OCI-LY3 (cell line): ENCODE measurements at regions not wholly inside any gene's neighbourhood (a gene's known extent, or its start where the extent isn't known, plus 50 kb on each side); places are given as distances from the start of the nearest gene placed in this dataset.

Source experiments
- H2AFZ ChIP-seq: fragments of 200-600, 300-600 bp; shearing (Covaris generic); 2 replicates; pipeline ENCODE4 v1.6.0; 2014; ENCODE audit warnings: antibody characterized with exemption, low read depth, low read length
- H3K27ac ChIP-seq: fragments of 200-600, 300-600 bp; sonication (generic); 2 replicates; pipeline ENCODE4 v1.5.1; 2014; ENCODE audit warnings: mild to moderate bottlenecking, low read length, moderate library complexity, mixed read lengths
- H3K27me3 ChIP-seq: fragments of 200-600, 300-600 bp; sonication (generic); 2 replicates; pipeline ENCODE4 v1.6.1; 2014; ENCODE audit warnings: low read depth, low read length, mixed read lengths
- H3K36me3 ChIP-seq: fragments of 200-600, 300-600 bp; sonication (generic); replicated peaks from 2 replicates; pipeline ENCODE3; 2014; ENCODE audit warnings: low read depth, low read length, mixed read lengths
- H3K4me1 ChIP-seq: fragments of 300-600, 200-600 bp; sonication (generic); 2 replicates; pipeline ENCODE4 v1.6.1; 2014; ENCODE audit warnings: low read length, mixed read lengths
- H3K4me2 ChIP-seq: fragments of 200-600, 300-600 bp; sonication (generic); 2 replicates; pipeline ENCODE4 v1.6.1; 2014; ENCODE audit warnings: low read length, mixed read lengths
- H3K4me3 ChIP-seq: fragments of 300-600, 200-600 bp; sonication (generic); 2 replicates; pipeline ENCODE4 v1.5.1; 2014; ENCODE audit warnings: antibody characterized with exemption, mild to moderate bottlenecking, low read length, moderate library complexity
- H3K79me2 ChIP-seq: fragments of 300-600, 200-600 bp; shearing (Covaris generic); 2 replicates; pipeline ENCODE4 v1.6.1; 2014; ENCODE audit warnings: mild to moderate bottlenecking, low read length, mixed read lengths
- H3K9ac ChIP-seq: fragments of 300-600, 200-600 bp; shearing (Covaris generic); 2 replicates; pipeline ENCODE4 v1.6.0; 2014; ENCODE audit warnings: mild to moderate bottlenecking, low read length, moderate library complexity
- H3K9me3 ChIP-seq: fragments of 200-600, 300-600 bp; shearing (Covaris generic); 2 replicates; pipeline ENCODE4 v1.6.1; 2014; ENCODE audit warnings: low read length, mixed read lengths; ENCODE audit not compliant: insufficient read depth
- H4K20me1 ChIP-seq: fragments of 200-600, 300-600 bp; sonication (generic); 2 replicates; pipeline ENCODE4 v1.6.1; 2016; ENCODE audit warnings: low read length, mixed read lengths; ENCODE audit not compliant: insufficient read depth
- EZH2phosphoT487 ChIP-seq: fragments of 200-600 bp; shearing (Covaris generic); IDR thresholded peaks from 2 replicates; pipeline ENCODE4 v1.6.1; 2018; ENCODE audit warnings: antibody characterized with exemption, mixed run types, low read depth
- TF ChIP-seq, protein P1 (sequence below): fragments of 200-600, 300-600 bp; sonication (generic); IDR thresholded peaks from 2 replicates; pipeline ENCODE4 v1.5.1; 2014; ENCODE audit warnings: antibody characterized with exemption, low read length, low read depth

DNA sequence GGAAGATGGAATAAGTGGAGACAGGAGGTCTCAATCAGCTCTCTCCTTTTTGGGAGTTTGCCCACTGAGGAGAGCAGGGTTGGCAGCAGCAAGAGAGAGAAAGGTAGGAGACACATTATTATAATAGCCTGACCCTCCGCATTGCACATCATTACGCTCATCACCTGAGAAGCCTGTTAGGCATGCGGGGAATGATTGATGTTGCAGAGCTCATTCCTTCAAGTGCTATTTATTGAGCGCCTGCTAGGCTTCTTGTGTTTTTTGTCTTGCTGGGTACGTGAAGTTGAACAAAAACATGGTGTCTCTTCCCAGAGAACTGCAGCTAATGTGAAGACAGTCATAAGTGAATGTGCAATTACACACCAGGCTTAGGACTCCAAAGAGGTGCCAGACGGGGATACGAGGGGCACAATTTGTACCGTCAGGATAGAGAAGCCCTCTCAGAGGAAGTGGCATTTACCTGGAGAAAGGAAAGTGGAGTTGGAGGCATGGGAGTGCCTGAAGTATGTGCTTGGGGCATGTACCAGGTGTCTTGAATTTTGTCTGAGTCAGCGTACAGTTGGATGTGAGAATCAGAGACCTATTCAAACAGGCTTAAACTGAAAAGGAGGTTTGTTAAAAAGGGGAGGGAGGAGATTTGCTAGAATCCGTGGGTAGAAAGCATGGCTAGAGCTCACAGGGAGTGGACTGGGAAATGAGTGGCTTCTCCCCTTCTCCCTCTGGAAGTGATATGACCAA, 90.2 kb upstream of the SOD3 start:
- Histone ChIP-seq H2AFZ (no peak overlapping the region), H3K9me3 (no peaks in the 10 kb centered on the region), H3K4me3 (no peak overlapping the region), H3K27me3 (no peaks in the 10 kb centered on the region), H3K36me3 (no peaks in the 10 kb centered on the region), H3K4me2 (no peak overlapping the region), H3K4me1 (no peaks in the 10 kb centered on the region), H3K79me2 (no peaks in the 10 kb centered on the region), H4K20me1 (no peaks in the 10 kb centered on the region), H3K27ac (no peak overlapping the region), H3K9ac (no peak overlapping the region)
- TF ChIP-seq, protein P1, sequence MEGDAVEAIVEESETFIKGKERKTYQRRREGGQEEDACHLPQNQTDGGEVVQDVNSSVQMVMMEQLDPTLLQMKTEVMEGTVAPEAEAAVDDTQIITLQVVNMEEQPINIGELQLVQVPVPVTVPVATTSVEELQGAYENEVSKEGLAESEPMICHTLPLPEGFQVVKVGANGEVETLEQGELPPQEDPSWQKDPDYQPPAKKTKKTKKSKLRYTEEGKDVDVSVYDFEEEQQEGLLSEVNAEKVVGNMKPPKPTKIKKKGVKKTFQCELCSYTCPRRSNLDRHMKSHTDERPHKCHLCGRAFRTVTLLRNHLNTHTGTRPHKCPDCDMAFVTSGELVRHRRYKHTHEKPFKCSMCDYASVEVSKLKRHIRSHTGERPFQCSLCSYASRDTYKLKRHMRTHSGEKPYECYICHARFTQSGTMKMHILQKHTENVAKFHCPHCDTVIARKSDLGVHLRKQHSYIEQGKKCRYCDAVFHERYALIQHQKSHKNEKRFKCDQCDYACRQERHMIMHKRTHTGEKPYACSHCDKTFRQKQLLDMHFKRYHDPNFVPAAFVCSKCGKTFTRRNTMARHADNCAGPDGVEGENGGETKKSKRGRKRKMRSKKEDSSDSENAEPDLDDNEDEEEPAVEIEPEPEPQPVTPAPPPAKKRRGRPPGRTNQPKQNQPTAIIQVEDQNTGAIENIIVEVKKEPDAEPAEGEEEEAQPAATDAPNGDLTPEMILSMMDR: no peak
- TF ChIP-seq EZH2phosphoT487: no peak

DNA sequence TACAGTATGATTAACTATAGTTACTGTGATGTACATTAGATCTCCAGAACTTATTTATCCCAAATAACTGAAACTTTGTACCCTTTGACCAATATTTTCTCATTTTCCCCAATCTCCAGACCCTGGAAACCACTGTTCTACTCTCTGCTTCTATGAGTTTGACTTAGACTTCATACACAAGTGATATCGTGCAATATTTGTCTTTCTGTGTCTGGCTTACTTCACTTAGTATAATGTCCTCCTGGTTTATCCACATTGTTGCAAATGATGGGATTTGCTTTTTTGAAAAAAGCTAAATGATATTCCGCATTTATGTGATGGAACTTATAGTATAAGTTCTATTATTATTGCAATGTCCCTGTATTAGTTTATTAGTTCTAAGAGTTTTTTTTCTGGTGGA, 81.8 kb upstream of the SOD3 start:
- no peak overlapping the region for H2AFZ ChIP-seq
- no peaks in the 10 kb centered on the region for H3K79me2 ChIP-seq
- no peaks in the 10 kb centered on the region for H4K20me1 ChIP-seq
- TF ChIP-seq, protein P1: no peak
- TF ChIP-seq EZH2phosphoT487: no peak
- no peaks in the 10 kb centered on the region for H3K36me3 ChIP-seq
- no peak overlapping the region for H3K4me3 ChIP-seq
- no peak overlapping the region for H3K4me2 ChIP-seq
- H3K9ac ChIP-seq: no peak overlapping the region
- H3K27ac ChIP-seq: no peak overlapping the region
- H3K27me3 ChIP-seq: no peaks in the 10 kb centered on the region
- peaks cover 6% of the 10 kb centered on the region; the same call in 1 of the 2 replicates for H3K9me3 ChIP-seq
- H3K4me1 ChIP-seq: no peaks in the 10 kb centered on the region

DNA sequence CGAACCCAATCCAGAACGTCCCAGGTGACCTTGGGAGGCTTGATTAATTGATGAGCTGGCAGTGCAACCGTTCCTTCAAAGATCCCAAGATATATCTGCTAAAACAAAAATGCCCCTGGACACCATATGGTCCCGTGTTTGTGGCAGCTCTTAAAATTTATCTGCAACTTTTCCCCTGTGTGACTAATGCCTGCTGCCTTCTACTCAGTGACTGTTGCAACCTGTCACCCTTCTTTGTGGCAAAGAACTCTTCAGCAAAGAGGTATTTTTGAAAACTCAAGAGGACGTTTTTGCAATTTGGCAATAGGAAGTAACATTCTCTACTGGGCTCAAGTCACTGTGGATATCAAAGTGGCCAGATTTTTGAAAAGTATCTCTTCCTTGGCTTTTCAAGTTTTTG, 75.8 kb upstream of the SOD3 start:
- no peaks in the 10 kb centered on the region for H3K4me1 ChIP-seq
- no peaks in the 10 kb centered on the region for H4K20me1 ChIP-seq
- no peaks in the 10 kb centered on the region for H3K79me2 ChIP-seq
- TF ChIP-seq EZH2phosphoT487: no peak
- TF ChIP-seq, protein P1: no peak
- H3K4me2 ChIP-seq: no peak overlapping the region
- H3K9me3 ChIP-seq: peaks cover 6% of the 10 kb centered on the region; the same call in 1 of the 2 replicates
- H3K9ac ChIP-seq: no peak overlapping the region
- H2AFZ ChIP-seq: no peak overlapping the region
- H3K27ac ChIP-seq: no peak overlapping the region
- no peaks in the 10 kb centered on the region for H3K36me3 ChIP-seq
- H3K27me3 ChIP-seq: no peaks in the 10 kb centered on the region
- no peak overlapping the region for H3K4me3 ChIP-seq

DNA sequence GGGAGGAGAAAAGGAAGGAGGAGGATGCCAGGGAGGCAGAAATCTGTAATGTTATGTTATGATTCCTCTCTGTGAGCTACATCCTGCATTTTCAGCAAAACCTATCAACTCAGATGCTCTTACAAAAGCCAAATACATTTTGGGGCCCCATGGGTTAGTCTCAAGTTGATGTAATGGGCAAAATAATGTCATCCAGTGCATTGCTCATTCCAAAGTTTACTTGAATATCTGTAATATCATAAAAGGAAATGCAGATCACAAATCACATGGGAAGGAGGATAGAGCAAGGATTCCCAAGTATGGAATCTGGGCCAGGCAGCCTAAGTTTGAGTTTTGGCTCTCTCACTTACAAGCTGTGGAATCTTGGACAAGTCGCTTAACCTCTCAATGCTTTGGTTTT, 74.9 kb upstream of the SOD3 start:
- TF ChIP-seq, protein P1: no peak
- TF ChIP-seq EZH2phosphoT487: no peak
- H4K20me1 ChIP-seq: no peaks in the 10 kb centered on the region
- no peak overlapping the region for H3K4me2 ChIP-seq
- H3K27ac ChIP-seq: no peak overlapping the region
- no peak overlapping the region for H3K4me3 ChIP-seq
- H3K36me3 ChIP-seq: no peaks in the 10 kb centered on the region
- no peak overlapping the region for H2AFZ ChIP-seq
- no peaks in the 10 kb centered on the region for H3K27me3 ChIP-seq
- peaks cover 1% of the 10 kb centered on the region; the same call in 1 of the 2 replicates for H3K9me3 ChIP-seq
- no peak overlapping the region for H3K9ac ChIP-seq
- no peaks in the 10 kb centered on the region for H3K4me1 ChIP-seq
- no peaks in the 10 kb centered on the region for H3K79me2 ChIP-seq
